GM10248 (cell line): ENCODE measurements at regions not wholly inside any gene's neighbourhood (a gene's known extent, or its start where the extent isn't known, plus 50 kb on each side); places are given as distances from the start of the nearest gene placed in this dataset.

ENCODE experiments used
- CTCF ChIA-PET: fragments of 300-600 bp; sonication (Branson Sonifier 250); formaldehyde crosslinking; extraction: SDS; loops from one replicate; lab custom pipeline; 2021; ENCODE audit warnings: antibody characterized with exemption; lab: Yijun Ruan, JAX
- POLR2A ChIA-PET: fragments of 350-650 bp; sonication (Branson Sonifier 250); formaldehyde crosslinking; extraction: SDS; loops from one replicate; lab custom pipeline; 2020; ENCODE audit warnings: antibody characterized with exemption; lab: Yijun Ruan, JAX
- DNase-seq: peaks from one replicate; pipeline ENCODE4 v3.0.0; 2012; ENCODE audit errors: extremely low spot score
- CTCF ChIP-seq: IDR thresholded peaks from 2 replicates; pipeline ENCODE4 v1.5.1; 2012; ENCODE audit warnings: mild to moderate bottlenecking, low read depth; ENCODE audit errors: extremely low read depth, missing control alignments, control extremely low read depth

- CTCF ChIA-PET = no interaction called here
- DNase-seq = no peak
These were observed 1189.4 kb downstream of the EFNA5 start for GRCh38 chr5:106481374-106481773.

GRCh38 chr5:106476630-106477029 lies 1194.1 kb downstream of the EFNA5 start:
- POLR2A ChIA-PET = no interaction called here
- no peak for DNase-seq
- no peak for TF ChIP-seq CTCF
- CTCF ChIA-PET = interaction anchor here (0.9 to 1.4 kb wide), 2 partner anchors 13 to 23 kb away, joined by 3 read pairs; no protein-coding TSS in a partner anchor

More at GRCh38 chr5:106481374-106481773, 1189.4 kb downstream of the EFNA5 start:
- no peak for TF ChIP-seq CTCF
- POLR2A ChIA-PET = no interaction called here

- ChIA-PET CTCF (no interaction called here), POLR2A (no interaction called here)
- no peak for TF ChIP-seq CTCF
- no peak for DNase-seq
These were observed 1196.7 kb downstream of the EFNA5 start for GRCh38 chr5:106474066-106474465.

- CTCF ChIA-PET = interaction anchor here (1.5 kb wide), 1 partner anchor 9 kb away, joined by 5 read pairs; no protein-coding TSS in a partner anchor
- TF ChIP-seq CTCF = no peak
- no peak for DNase-seq
- POLR2A ChIA-PET = no interaction called here
These were observed 1211.2 kb downstream of the EFNA5 start for GRCh38 chr5:106459541-106459940.

GRCh38 chr5:106454651-106455415 lies 1215.9 kb downstream of the EFNA5 start:
- peak; percentile 17 for TF ChIP-seq CTCF
- POLR2A ChIA-PET = no interaction called here
- DNase-seq = no peak
- CTCF ChIA-PET = interaction anchor here (0.8 to 2.8 kb wide), 10 partner anchors 9 to 793 kb away, joined by 3 to 11 read pairs (median 5); no protein-coding TSS in a partner anchor

- DNase-seq = no peak
- POLR2A ChIA-PET = no interaction called here
- no peak for TF ChIP-seq CTCF
- CTCF ChIA-PET = interaction anchor here (0.9 to 2.8 kb wide), 8 partner anchors 9 to 794 kb away, joined by 3 to 11 read pairs (median 6); no protein-coding TSS in a partner anchor
These were observed 1216.7 kb downstream of the EFNA5 start for GRCh38 chr5:106454050-106454449.
